ENCODE measurements at regions not wholly inside any gene's neighbourhood (a gene's known extent, or its start where the extent isn't known, plus 50 kb on each side); places are given as distances from the start of the nearest gene placed in this dataset.
A peak's percentile ranks its signal among the peaks of the same experiment; 100 is the strongest.

GRCh38 chr3:111359261-111360030 lies 182.6 kb upstream of the CD96 start:
- DNase-seq = no peak

- DNase-seq = no peak
Measured at GRCh38 chr3:111362381-111363009, 179.5 kb upstream of the CD96 start.

GRCh38 chr3:111366515-111366914 lies 175.5 kb upstream of the CD96 start:
- no peak for DNase-seq

- no peak for DNase-seq
Measured at GRCh38 chr3:111368056-111368455, 173.9 kb upstream of the CD96 start.

- peak; percentile 20 for DNase-seq
Measured at GRCh38 chr3:111369958-111370357, 172.0 kb upstream of the CD96 start.

- DNase-seq = no peak
Measured at GRCh38 chr3:111373239-111373638, 168.8 kb upstream of the CD96 start.

- no peak for DNase-seq
Measured at GRCh38 chr3:111373861-111374260, 168.1 kb upstream of the CD96 start.

- DNase-seq = no peak
Measured at GRCh38 chr3:111385971-111386495, 156.0 kb upstream of the CD96 start.

GRCh38 chr3:111392894-111393398 lies 149.1 kb upstream of the CD96 start:
- peak; percentile 93 for DNase-seq

GRCh38 chr3:111412656-111413055 lies 129.3 kb upstream of the CD96 start:
- peak; percentile 18 for DNase-seq

- DNase-seq = no peak
Measured at GRCh38 chr3:111414531-111414930, 127.5 kb upstream of the CD96 start.

- DNase-seq = no peak
Measured at GRCh38 chr3:111415018-111415417, 127.0 kb upstream of the CD96 start.

- DNase-seq = peak; percentile 72
Measured at GRCh38 chr3:111418391-111418790, 123.6 kb upstream of the CD96 start.

GRCh38 chr3:111428301-111428700 lies 113.7 kb upstream of the CD96 start:
- no peak for DNase-seq

- no peak for DNase-seq
Measured at GRCh38 chr3:111434941-111435622, 106.9 kb upstream of the CD96 start.

- no peak for DNase-seq
Measured at GRCh38 chr3:111438283-111438682, 103.7 kb upstream of the CD96 start.

- no peak for DNase-seq
Measured at GRCh38 chr3:111454551-111454950, 87.4 kb upstream of the CD96 start.

- no peak for DNase-seq
Measured at GRCh38 chr3:111465081-111465670, 76.8 kb upstream of the CD96 start.

- no peak for DNase-seq
Measured at GRCh38 chr3:111470032-111470431, 72.0 kb upstream of the CD96 start.

GRCh38 chr3:111471831-111472230 lies 70.2 kb upstream of the CD96 start:
- DNase-seq = no peak

- DNase-seq = no peak
Measured at GRCh38 chr3:111472556-111472955, 69.4 kb upstream of the CD96 start.

GRCh38 chr3:111473550-111473949 lies 68.4 kb upstream of the CD96 start:
- no peak for DNase-seq

GRCh38 chr3:111476701-111477100 lies 65.3 kb upstream of the CD96 start:
- no peak for DNase-seq
